ENCODE measurements at regions not wholly inside any gene's neighbourhood (a gene's known extent, or its start where the extent isn't known, plus 50 kb on each side); places are given as distances from the start of the nearest gene placed in this dataset.

GRCh38 chr10:29150010-29150409 lies 138.9 kb upstream of the LYZL1 start:
- no peaks in the 10 kb centered on the region for H3K9me3 Mint-ChIP-seq (ENCODE audit: low read depth)
- ATAC-seq, result no peak

GRCh38 chr10:29151005-29151404 lies 137.9 kb upstream of the LYZL1 start:
- no peak for ATAC-seq
- Mint-ChIP-seq H3K4me3 (no peak overlapping the region), H3K27me3 (no peaks in the 10 kb centered on the region), H3K4me1 (no peaks in the 10 kb centered on the region), H3K9me3 (ENCODE audit: low read depth) (no peaks in the 10 kb centered on the region), H3K36me3 (no peaks in the 10 kb centered on the region), H3K27ac (no peak overlapping the region)
- CTCF ChIA-PET, result no interaction called here
- no peak for DNase-seq

More at GRCh38 chr10:29150010-29150409, 138.9 kb upstream of the LYZL1 start:
- DNase-seq, result no peak
- Mint-ChIP-seq H3K27ac (no peak overlapping the region), H3K27me3 (no peaks in the 10 kb centered on the region), H3K36me3 (no peaks in the 10 kb centered on the region), H3K4me3 (no peak overlapping the region), H3K4me1 (no peaks in the 10 kb centered on the region)
- CTCF ChIA-PET, result no interaction called here

GRCh38 chr10:29157321-29157720 lies 131.5 kb upstream of the LYZL1 start:
- Mint-ChIP-seq H3K27ac (no peak overlapping the region), H3K36me3 (no peaks in the 10 kb centered on the region), H3K4me3 (no peak overlapping the region), H3K4me1 (no peaks in the 10 kb centered on the region), H3K27me3 (no peaks in the 10 kb centered on the region), H3K9me3 (ENCODE audit: low read depth) (no peaks in the 10 kb centered on the region)
- DNase-seq (no peak), ATAC-seq (no peak)
- CTCF ChIA-PET, result no interaction called here

- Mint-ChIP-seq H3K4me3 (no peak overlapping the region), H3K9me3 (ENCODE audit: low read depth) (no peaks in the 10 kb centered on the region), H3K36me3 (no peaks in the 10 kb centered on the region), H3K27me3 (no peaks in the 10 kb centered on the region), H3K4me1 (no peaks in the 10 kb centered on the region), H3K27ac (no peak overlapping the region)
- CTCF ChIA-PET, result no interaction called here
- ATAC-seq (no peak), DNase-seq (no peak)
Measured at GRCh38 chr10:29158066-29158465, 130.8 kb upstream of the LYZL1 start.

- no peaks in the 10 kb centered on the region for H3K36me3 Mint-ChIP-seq
- H3K4me3 Mint-ChIP-seq, result no peak overlapping the region
- no peak overlapping the region for H3K27ac Mint-ChIP-seq
- H3K4me1 Mint-ChIP-seq, result no peaks in the 10 kb centered on the region
- H3K9me3 Mint-ChIP-seq (ENCODE audit: low read depth), result no peaks in the 10 kb centered on the region
- no peaks in the 10 kb centered on the region for H3K27me3 Mint-ChIP-seq
- CTCF ChIA-PET, result no interaction called here
- DNase-seq, result no peak
- no peak for ATAC-seq
Measured at GRCh38 chr10:29160150-29160617, 128.7 kb upstream of the LYZL1 start.

GRCh38 chr10:29163746-29164145 lies 125.1 kb upstream of the LYZL1 start:
- CTCF ChIA-PET, result no interaction called here
- H3K9me3 Mint-ChIP-seq (ENCODE audit: low read depth), result peaks cover 2% of the 10 kb centered on the region
- no peak overlapping the region for H3K4me3 Mint-ChIP-seq
- no peaks in the 10 kb centered on the region for H3K27me3 Mint-ChIP-seq
- ATAC-seq (no peak), DNase-seq (no peak)
- H3K36me3 Mint-ChIP-seq, result no peaks in the 10 kb centered on the region
- no peak overlapping the region for H3K27ac Mint-ChIP-seq
- H3K4me1 Mint-ChIP-seq, result no peaks in the 10 kb centered on the region

DNA sequence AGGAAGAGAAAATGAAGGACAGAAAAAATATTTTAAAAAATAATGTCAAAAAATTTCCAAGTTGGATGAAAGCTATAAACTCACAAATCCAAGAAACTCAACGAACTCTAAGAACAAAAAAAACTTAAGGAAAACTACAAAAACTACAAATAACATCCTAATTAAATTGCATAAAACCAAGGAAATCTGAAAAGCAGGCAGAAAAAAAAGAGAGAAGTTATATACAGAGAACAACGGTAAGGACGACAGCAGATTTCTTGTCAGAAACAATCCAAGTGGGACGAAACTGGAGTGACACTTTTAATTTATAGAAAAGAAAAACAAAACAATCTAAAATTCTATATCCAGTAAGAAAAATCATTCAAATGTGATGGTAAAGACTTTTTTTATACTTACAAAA lies 122.2 kb upstream of the LYZL1 start:
- no peak overlapping the region for H3K27ac Mint-ChIP-seq
- ATAC-seq, result no peak
- peaks cover 5% of the 10 kb centered on the region for H3K9me3 Mint-ChIP-seq (ENCODE audit: low read depth)
- H3K4me3 Mint-ChIP-seq, result no peak overlapping the region
- H3K27me3 Mint-ChIP-seq, result no peaks in the 10 kb centered on the region
- no peaks in the 10 kb centered on the region for H3K4me1 Mint-ChIP-seq
- CTCF ChIA-PET, result no interaction called here
- DNase-seq, result no peak
- no peaks in the 10 kb centered on the region for H3K36me3 Mint-ChIP-seq

DNA sequence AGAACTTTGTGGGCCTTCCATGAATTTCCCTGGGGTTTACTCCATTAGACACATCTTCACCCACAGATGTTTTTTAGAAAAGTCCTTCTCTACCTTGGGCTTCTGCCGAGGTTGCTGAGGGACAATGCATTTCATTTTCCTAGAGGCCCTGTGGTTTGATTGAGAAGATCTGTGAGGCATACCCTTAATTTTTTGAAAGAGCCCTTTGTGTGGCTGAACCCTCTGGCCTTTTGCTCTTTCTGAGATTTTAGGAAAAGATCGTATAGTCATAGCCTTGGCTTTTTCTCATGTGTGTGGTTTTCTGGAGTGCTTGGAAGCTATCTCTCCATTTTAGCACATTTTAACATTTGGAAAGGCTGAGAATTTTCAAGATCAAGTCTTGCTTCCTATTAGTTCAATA lies 119.8 kb upstream of the LYZL1 start:
- DNase-seq (no peak), ATAC-seq (no peak)
- Mint-ChIP-seq H3K36me3 (no peaks in the 10 kb centered on the region), H3K9me3 (ENCODE audit: low read depth) (peaks cover 7% of the 10 kb centered on the region), H3K4me3 (no peak overlapping the region), H3K27me3 (no peaks in the 10 kb centered on the region), H3K4me1 (no peaks in the 10 kb centered on the region), H3K27ac (no peak overlapping the region)
- CTCF ChIA-PET, result no interaction called here

DNA sequence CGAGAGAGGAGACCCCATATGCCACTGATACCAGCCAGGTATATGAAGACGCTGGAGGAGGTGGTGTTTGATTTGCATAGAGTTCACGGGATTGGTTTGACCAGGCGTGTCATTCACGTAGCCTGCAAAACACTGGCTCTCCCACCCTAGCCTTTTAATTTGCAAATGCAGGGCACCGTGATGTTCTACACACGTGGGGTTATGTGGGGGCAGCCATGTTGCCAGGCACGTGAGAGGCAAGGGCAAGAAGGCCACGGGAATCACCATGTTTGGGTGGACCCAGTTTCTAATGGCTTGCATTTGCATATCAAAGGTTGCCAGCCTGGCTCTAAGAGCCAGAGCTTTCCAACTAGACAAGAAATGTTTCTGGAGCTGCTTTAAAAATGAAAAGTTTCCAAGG lies 117.2 kb upstream of the LYZL1 start:
- H3K27me3 Mint-ChIP-seq, result no peaks in the 10 kb centered on the region
- no peak overlapping the region for H3K4me3 Mint-ChIP-seq

DNA sequence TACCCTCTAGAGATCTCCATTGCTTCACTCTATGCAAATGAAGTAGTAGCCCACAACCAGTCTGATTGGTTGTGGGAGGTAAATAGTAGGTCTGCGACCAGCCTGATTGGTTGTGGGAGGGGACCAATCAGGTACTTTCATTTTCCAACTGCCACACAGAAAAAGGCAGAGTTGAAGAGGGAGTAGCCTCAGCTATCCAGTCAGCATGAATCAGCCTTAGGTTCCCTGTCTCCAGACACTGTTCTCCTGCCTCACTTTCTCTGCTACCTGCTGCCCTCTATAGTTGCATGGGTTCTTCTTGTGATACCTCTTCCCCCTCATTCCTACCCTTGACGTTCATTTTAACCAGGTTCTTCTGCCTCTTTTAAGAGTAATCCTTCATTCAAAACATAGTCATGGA lies 114.5 kb upstream of the LYZL1 start:
- DNase-seq, result no peak
- peaks cover 5% of the 10 kb centered on the region for H3K9me3 Mint-ChIP-seq (ENCODE audit: low read depth)
- CTCF ChIA-PET, result no interaction called here

More for the DNA sequence above, 117.2 kb upstream of the LYZL1 start:
- ATAC-seq (no peak), DNase-seq (no peak)
- H3K4me1 Mint-ChIP-seq, result no peaks in the 10 kb centered on the region
- no peak overlapping the region for H3K27ac Mint-ChIP-seq
- H3K9me3 Mint-ChIP-seq (ENCODE audit: low read depth), result peaks cover 7% of the 10 kb centered on the region
- H3K36me3 Mint-ChIP-seq, result no peaks in the 10 kb centered on the region
- CTCF ChIA-PET, result no interaction called here

GRCh38 chr10:29176845-29177832 lies 111.7 kb upstream of the LYZL1 start:
- no peak for DNase-seq
- CTCF ChIA-PET, result no interaction called here
- peaks cover 7% of the 10 kb centered on the region for H3K27me3 Mint-ChIP-seq
- no peak overlapping the region for H3K27ac Mint-ChIP-seq
- peaks cover 1% of the 10 kb centered on the region for H3K9me3 Mint-ChIP-seq (ENCODE audit: low read depth)
- no peaks in the 10 kb centered on the region for H3K4me1 Mint-ChIP-seq
- H3K4me3 Mint-ChIP-seq, result no peak overlapping the region
- no peak for ATAC-seq
- no peaks in the 10 kb centered on the region for H3K36me3 Mint-ChIP-seq

More for the DNA sequence above, 114.5 kb upstream of the LYZL1 start:
- Mint-ChIP-seq H3K27ac (no peak overlapping the region), H3K27me3 (peaks cover 7% of the 10 kb centered on the region), H3K36me3 (no peaks in the 10 kb centered on the region), H3K4me1 (no peaks in the 10 kb centered on the region), H3K4me3 (no peak overlapping the region)
- ATAC-seq, result no peak

- ATAC-seq (no peak), DNase-seq (no peak)
- no peak overlapping the region for H3K4me3 Mint-ChIP-seq
- peaks cover 7% of the 10 kb centered on the region for H3K27me3 Mint-ChIP-seq
- CTCF ChIA-PET, result no interaction called here
- H3K4me1 Mint-ChIP-seq, result no peaks in the 10 kb centered on the region
- H3K9me3 Mint-ChIP-seq (ENCODE audit: low read depth), result no peaks in the 10 kb centered on the region
- no peaks in the 10 kb centered on the region for H3K36me3 Mint-ChIP-seq
- no peak overlapping the region for H3K27ac Mint-ChIP-seq
Measured at GRCh38 chr10:29181936-29182335, 106.9 kb upstream of the LYZL1 start.

DNA sequence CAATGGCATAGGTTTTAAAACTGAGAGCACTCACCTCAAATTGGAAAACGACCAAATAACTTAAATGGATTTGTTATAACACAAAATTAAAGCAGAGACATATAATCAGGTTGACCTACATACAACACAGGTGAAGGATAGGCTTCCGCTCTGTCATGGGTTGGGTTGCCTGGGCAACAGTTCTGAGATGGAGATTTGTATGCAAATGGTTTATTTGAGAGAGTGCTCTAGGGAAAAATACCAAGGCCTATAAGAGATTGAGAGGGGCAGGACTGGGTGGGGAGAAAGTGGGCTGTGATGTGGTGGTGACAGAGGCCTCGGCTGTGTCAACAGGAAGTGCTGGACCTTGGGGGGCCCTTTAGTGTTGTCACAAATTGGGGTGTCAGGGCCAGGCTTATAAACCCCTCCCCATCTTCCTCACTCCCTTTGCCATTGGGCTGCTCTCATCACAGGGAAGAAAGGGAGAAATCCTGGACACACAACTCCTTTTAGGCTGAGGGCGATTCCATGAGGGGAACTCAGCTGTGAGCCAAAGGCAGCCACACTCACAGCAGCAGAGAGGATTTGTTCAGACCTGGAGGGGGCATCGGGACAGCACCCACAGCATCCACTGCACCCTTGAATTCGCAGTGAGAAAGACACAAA lies 105.4 kb upstream of the LYZL1 start:
- CTCF ChIA-PET, result no interaction called here
- no peak for DNase-seq
- H3K27me3 Mint-ChIP-seq, result peaks cover 4% of the 10 kb centered on the region
- H3K9me3 Mint-ChIP-seq (ENCODE audit: low read depth), result no peaks in the 10 kb centered on the region
- no peaks in the 10 kb centered on the region for H3K4me1 Mint-ChIP-seq
- ATAC-seq, result no peak
- H3K27ac Mint-ChIP-seq, result no peak overlapping the region
- no peak overlapping the region for H3K4me3 Mint-ChIP-seq
- no peaks in the 10 kb centered on the region for H3K36me3 Mint-ChIP-seq

Measured in activated CD8-positive, alpha-beta memory T cell treated with anti-CD3 and anti-CD28 coated beads, Interleukin-2, amount 10 ng/mL, durations not matched to agents 7 days and 5 days (primary cell).